ENCODE measurements at regions not wholly inside any gene's neighbourhood (a gene's known extent, or its start where the extent isn't known, plus 50 kb on each side); places are given as distances from the start of the nearest gene placed in this dataset.

DNA sequence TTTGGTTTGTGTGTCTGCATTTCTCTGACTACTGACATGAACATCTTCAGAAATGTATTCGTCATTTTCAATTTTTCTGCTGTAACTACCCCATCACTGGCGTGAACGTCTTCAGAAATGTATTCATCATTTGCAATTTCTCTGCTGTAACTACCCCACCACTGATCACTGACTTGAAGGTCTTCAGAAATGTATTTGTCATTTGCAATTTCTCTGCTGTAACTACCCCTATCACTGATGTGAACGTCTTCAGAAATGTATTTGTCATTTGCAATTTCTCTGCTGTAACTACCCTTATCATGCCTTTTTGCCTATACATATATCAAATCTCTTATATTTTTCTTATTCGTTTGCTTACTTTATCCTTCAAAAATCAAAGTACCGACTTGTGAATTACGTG is 274.0 kb downstream of the EFNB2 start:
- no peak overlapping the region for H2AK5ac ChIP-seq (ENCODE audit: low read depth, low read length)
- peaks cover 4% of the 10 kb centered on the region; the same call in 1 of the 2 replicates for H3K9me3 ChIP-seq (ENCODE audit: control insufficient read depth, insufficient read depth, low read length)
- no peak overlapping the region for H3K4me3 ChIP-seq (ENCODE audit: insufficient read depth, low read depth, low read length)
- no peak overlapping the region for H2BK20ac ChIP-seq (ENCODE audit: low read depth, low read length)
- no peak overlapping the region for H3K27ac ChIP-seq (ENCODE audit: insufficient read depth, low read length)
- H2AFZ ChIP-seq (replicated peaks; ENCODE audit: low read length, poor library complexity) = no peak overlapping the region
- no peak overlapping the region for H4K8ac ChIP-seq (ENCODE audit: low read depth in 2 of 2, low read length in 2 of 2)
- intact Hi-C loops (cut with micrococcal nuclease) (no loop called here), dilution Hi-C loops (cut with HindIII; ENCODE audit: low sequenced_read_pairs, unreplicated experiment) (no loop called here), in situ Hi-C loops (cut with MboI; ENCODE audit: low sequenced_read_pairs) (no loop called here)
- H3K9ac ChIP-seq (ENCODE audit: low read depth, low read length) = no peak overlapping the region
- DNase-seq = no peak
- no peaks in the 10 kb centered on the region for H3K36me3 ChIP-seq (ENCODE audit: control insufficient read depth, insufficient read depth, low read length)
- H3K14ac ChIP-seq (replicated peaks; ENCODE audit: low read depth, low read length) = no peak overlapping the region
- H3K79me1 ChIP-seq (ENCODE audit: low read depth in 1 of 2, low read length in 2 of 2) = no peaks in the 10 kb centered on the region
- H3K4me1 ChIP-seq (ENCODE audit: control insufficient read depth, insufficient read depth, low read length) = no peaks in the 10 kb centered on the region
- no peak overlapping the region for H2BK120ac ChIP-seq (ENCODE audit: low read depth, low read length)
- no peak overlapping the region for H4K91ac ChIP-seq (ENCODE audit: insufficient read depth, low read depth, low read length)
- WGBS, 2 experiments (ENCODE audit: extremely low coverage in 2 of 2, insufficient read length in 1 of 2) = 87 to 100% methylated on average over 1 to 4 of the region's 7 CpGs
- H4K20me1 ChIP-seq (ENCODE audit: insufficient read depth, low read length) = no peaks in the 10 kb centered on the region
- BruUV-seq (replicated peaks) = no TSS peak
- ATAC-seq (ENCODE audit: low read depth) = no peak
- no peak overlapping the region for H2BK15ac ChIP-seq (ENCODE audit: low read depth, low read length)
- no peak overlapping the region for H3K23ac ChIP-seq (ENCODE audit: low read depth, low read length)
- no peak overlapping the region for H3K4me2 ChIP-seq (ENCODE audit: low read depth, low read length)
- ChIA-PET CTCF (no interaction called here), POLR2A (ENCODE audit: unreplicated experiment) (no interaction called here)
- no peak overlapping the region for H3K56ac ChIP-seq (ENCODE audit: extremely low read depth, insufficient read depth, low read length)
- no peak overlapping the region for H2BK5ac ChIP-seq (ENCODE audit: low read depth, low read length, poor library complexity, severe bottlenecking)
- no peak overlapping the region for H3K4ac ChIP-seq (ENCODE audit: low read depth, low read length)
- no peak overlapping the region for H3K18ac ChIP-seq (ENCODE audit: low read depth, low read length)
- no peaks in the 10 kb centered on the region for H3K27me3 ChIP-seq (ENCODE audit: control insufficient read depth, insufficient read depth, low read length)
- no peak for TF ChIP-seq BHLHE40 (IDR thresholded peaks at IDR 0.05; ENCODE audit: low read depth, low read length)
- no peak for TF ChIP-seq SMC3 (IDR thresholded peaks at IDR 0.05; ENCODE audit: low read depth, low read length)
- TF ChIP-seq FOS (IDR thresholded peaks at IDR 0.05; ENCODE audit: low read depth, low read length) = no peak
- TF ChIP-seq RFX5 (IDR thresholded peaks at IDR 0.05; ENCODE audit: low read depth, low read length) = no peak
- no peak for TF ChIP-seq MAZ (IDR thresholded peaks at IDR 0.05; ENCODE audit: borderline replicate concordance, low read depth, low read length)
- TF ChIP-seq NFE2L2 (IDR thresholded peaks at IDR 0.05; ENCODE audit: low read depth, low read length) = no peak
- TF ChIP-seq CEBPB (IDR thresholded peaks at IDR 0.05; ENCODE audit: low read depth, low read length) = no peak
- no peak for TF ChIP-seq RAD21 (IDR thresholded peaks at IDR 0.05; ENCODE audit: low read length)
- TF ChIP-seq RCOR1 (IDR thresholded peaks at IDR 0.05; ENCODE audit: insufficient replicate concordance, low read length) = no peak
- no peaks in the 10 kb centered on the region for H3K9me1 ChIP-seq (ENCODE audit: insufficient read depth, low read length)
- H4K5ac ChIP-seq (ENCODE audit: low read depth, low read length) = no peak overlapping the region
- H2AK9ac ChIP-seq (replicated peaks; ENCODE audit: low read depth, low read length, poor library complexity) = no peak overlapping the region

Data from IMR-90 (cell line).